Psoas muscle (tissue), 7 donors: ENCODE measurements at regions not wholly inside any gene's neighbourhood (a gene's known extent, or its start where the extent isn't known, plus 50 kb on each side); places are given as distances from the start of the nearest gene placed in this dataset.

Source experiments
- ATAC-seq, 4 donors: fragments of 200-7000 bp; cut with Tn5 transposase; one replicate each; pipeline ENCODE4 v1.9.1; 2020; ENCODE audit warnings: moderate library complexity in 3 of 4, mild to moderate bottlenecking in 2 of 4
- DNase-seq, 2 donors: peaks; one replicate each; pipeline ENCODE4 v3.0.0-alpha.2; 2020
- H3K27ac ChIP-seq: fragments of 200-600 bp; one replicate; pipeline ENCODE4 v1.8.0; 2022
- H3K27me3 ChIP-seq, 3 donors: fragments of 200-600 bp in 1 of 3; one replicate each; pipeline versions ENCODE4 v1.6.1 to v1.8.0; 2013 to 2022; ENCODE audit warnings: low read length in 2 of 3, mild to moderate bottlenecking in 2 of 3, moderate library complexity in 1 of 3; ENCODE audit not compliant: insufficient read depth in 3 of 3
- H3K36me3 ChIP-seq, 2 donors: fragments of 200-600 bp in 1 of 2; one replicate each; pipeline versions ENCODE4 v1.6.1 to v1.8.0; 2013 to 2022; ENCODE audit warnings: low read depth in 1 of 2, mild to moderate bottlenecking in 1 of 2, moderate library complexity in 1 of 2; ENCODE audit not compliant: insufficient read depth in 1 of 2
- H3K4me1 ChIP-seq: fragments of 200-600 bp; one replicate; pipeline ENCODE4 v1.8.0; 2022
- H3K4me3 ChIP-seq: fragments of 200-600 bp; one replicate; pipeline ENCODE4 v1.8.0; 2022; ENCODE audit warnings: mild to moderate bottlenecking
- H3K9me3 ChIP-seq: fragments of 200-600 bp; one replicate; pipeline ENCODE4 v1.8.0; 2022
- WGBS, 3 donors: extraction: QIAGEN DNeasy Blood & Tissue Kit; methylation state at CpG; one replicate each; pipeline versions ENCODE4 v1.1.6 to v1.1.7; 2013; 5-methylcytosine and 5-hydroxymethylcytosine counted together
- intact Hi-C, 2 donors: fragments of 100-400 bp; cut with DNase I; formaldehyde crosslinking; loops; one replicate each; pipeline versions ENCODE4 v1.11.0 to v1.14.2; 2022
- TF ChIP-seq, protein P1 (sequence below): fragments of 200-600 bp; IDR thresholded peaks from one replicate; pipeline ENCODE4 v1.8.0; 2022; ENCODE audit warnings: antibody characterized with exemption
- donor health status: healthy with polysubstance abuse.
- donor health status: DM: no; HTN: no; CAD: no; lungs with moderate emphysema.
- donor health status: Bipolar disorder and iron deficiency.
- donor health status: healthy.
- donor health status: DM: yes; HTN: yes; CAD: no.
- donor health status: DM: no; HTN: no; CAD: no.
- donor health status: DM: yes; HTN: yes; CAD: no.

DNA sequence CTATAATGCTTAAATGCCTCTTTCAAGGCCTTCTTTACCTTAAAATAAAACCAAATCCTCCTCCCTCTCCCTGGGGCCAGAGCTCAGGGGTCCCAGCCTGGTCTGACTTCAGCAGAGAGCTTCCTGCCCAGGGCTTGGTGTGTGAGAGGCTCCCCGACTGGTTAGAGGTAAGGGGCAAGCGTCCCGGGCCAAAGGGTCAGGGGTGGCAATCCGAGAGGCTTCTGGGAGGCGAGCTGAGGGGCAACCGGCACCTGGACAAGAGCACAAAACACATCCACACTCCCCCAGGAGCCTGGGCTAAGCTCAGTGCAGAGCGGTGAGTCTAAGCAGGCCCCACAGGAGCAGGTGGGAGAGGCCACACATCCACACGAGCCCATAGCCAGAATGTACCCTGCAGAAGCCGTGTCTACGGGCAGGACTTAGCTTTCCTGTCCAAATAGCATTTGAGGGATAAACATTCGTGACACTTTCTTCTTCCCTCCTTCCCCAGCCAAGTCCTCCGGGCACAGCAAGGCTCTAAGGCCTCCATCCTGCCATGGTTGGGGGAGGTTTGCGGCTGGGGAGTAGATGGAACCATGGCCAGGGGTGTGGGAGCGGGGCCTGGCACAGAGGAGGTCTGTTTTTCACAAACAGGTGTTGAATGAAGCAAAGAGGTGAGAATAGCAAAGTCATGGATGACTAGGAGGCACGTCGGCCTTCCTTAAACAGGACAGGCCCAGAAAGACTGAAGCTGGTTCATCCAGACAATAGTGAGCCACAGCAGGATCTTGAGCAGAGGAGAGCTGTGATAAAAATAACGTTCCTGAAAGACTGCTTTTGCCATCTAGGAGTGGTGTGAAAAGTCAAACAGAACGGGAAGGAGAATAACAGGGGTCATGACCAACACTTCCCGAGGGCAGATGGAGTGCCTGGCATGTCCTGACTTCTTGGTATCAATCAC, 98.7 kb upstream of the IQSEC1 start:
- no peak overlapping the region for H3K4me3 ChIP-seq
- H3K9me3 ChIP-seq: no peaks in the 10 kb centered on the region
- 87 to 90% (median 88%) methylated on average over 19 of the region's 19 CpGs for WGBS, 3 donors
- no peak for ATAC-seq
- H3K27me3 ChIP-seq: no peaks in the 10 kb centered on the region
- DNase-seq: no peak
- H3K36me3 ChIP-seq: no peaks in the 10 kb centered on the region
- intact Hi-C loops: no loop called here
- H3K27ac ChIP-seq: no peak overlapping the region
- no peaks in the 10 kb centered on the region for H3K4me1 ChIP-seq
- TF ChIP-seq, protein P1, sequence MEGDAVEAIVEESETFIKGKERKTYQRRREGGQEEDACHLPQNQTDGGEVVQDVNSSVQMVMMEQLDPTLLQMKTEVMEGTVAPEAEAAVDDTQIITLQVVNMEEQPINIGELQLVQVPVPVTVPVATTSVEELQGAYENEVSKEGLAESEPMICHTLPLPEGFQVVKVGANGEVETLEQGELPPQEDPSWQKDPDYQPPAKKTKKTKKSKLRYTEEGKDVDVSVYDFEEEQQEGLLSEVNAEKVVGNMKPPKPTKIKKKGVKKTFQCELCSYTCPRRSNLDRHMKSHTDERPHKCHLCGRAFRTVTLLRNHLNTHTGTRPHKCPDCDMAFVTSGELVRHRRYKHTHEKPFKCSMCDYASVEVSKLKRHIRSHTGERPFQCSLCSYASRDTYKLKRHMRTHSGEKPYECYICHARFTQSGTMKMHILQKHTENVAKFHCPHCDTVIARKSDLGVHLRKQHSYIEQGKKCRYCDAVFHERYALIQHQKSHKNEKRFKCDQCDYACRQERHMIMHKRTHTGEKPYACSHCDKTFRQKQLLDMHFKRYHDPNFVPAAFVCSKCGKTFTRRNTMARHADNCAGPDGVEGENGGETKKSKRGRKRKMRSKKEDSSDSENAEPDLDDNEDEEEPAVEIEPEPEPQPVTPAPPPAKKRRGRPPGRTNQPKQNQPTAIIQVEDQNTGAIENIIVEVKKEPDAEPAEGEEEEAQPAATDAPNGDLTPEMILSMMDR: no peak

- H3K4me1 ChIP-seq: no peaks in the 10 kb centered on the region
- H3K36me3 ChIP-seq: no peaks in the 10 kb centered on the region
- no peaks in the 10 kb centered on the region for H3K9me3 ChIP-seq
- WGBS, 3 donors: 82 to 89% (median 84%) methylated on average over 7 of the region's 7 CpGs
- DNase-seq: no peak
- TF ChIP-seq, protein P1: no peak
- H3K27ac ChIP-seq: no peak overlapping the region
- no peak overlapping the region for H3K4me3 ChIP-seq
- intact Hi-C loops: no loop called here
- ATAC-seq: no peak
- H3K27me3 ChIP-seq: no peaks in the 10 kb centered on the region
These were observed 97.1 kb upstream of the IQSEC1 start for GRCh38 chr3:13170317-13170716.

DNA sequence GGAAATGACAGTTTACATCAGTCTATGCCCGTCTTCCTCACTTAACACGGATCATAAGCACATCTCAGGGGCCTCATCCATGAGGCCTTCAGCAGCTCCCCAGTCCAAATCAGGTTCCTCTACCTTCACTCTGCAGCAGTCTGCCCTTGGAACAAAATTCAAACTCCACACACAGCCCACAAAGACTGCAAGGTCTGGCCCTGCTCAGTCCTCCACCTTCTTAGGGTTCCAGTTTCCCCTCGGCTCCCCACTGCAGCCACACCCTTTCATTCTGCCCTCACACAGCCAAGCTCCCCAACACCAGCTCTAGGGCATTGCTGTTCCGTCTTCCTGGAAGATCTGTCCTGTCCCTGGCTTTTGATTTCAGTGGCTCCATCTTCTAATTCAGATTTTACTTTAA, 95.2 kb upstream of the IQSEC1 start:
- no peaks in the 10 kb centered on the region for H3K27me3 ChIP-seq
- 85 to 89% (median 88%) methylated on average over 4 of the region's 4 CpGs for WGBS, 3 donors
- no peak for DNase-seq

DNA sequence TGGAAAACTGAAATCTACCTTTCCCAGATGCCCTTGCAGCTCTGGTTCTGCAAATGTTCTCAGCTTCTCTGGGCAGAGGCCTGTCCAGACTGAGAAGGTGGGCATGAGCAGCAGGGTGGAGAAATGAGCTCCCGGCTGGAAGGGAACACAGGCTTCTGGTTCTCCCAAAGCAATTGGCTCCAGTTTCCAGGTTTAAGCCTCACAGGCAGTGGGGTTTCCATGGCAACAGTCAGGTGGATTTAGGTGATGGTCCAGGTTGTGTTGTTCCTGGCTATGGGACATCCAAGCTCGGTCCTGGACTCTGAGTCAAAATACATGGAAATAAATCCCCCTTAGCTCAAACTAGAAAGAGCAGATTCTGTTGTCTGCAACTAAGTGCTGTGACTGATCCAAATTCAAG, 94.6 kb upstream of the IQSEC1 start:
- DNase-seq (no peak), ATAC-seq (no peak)
- intact Hi-C loops: no loop called here
- Histone ChIP-seq H3K4me1 (no peaks in the 10 kb centered on the region), H3K9me3 (no peaks in the 10 kb centered on the region), H3K36me3 (no peaks in the 10 kb centered on the region), H3K27me3 (no peaks in the 10 kb centered on the region), H3K27ac (no peak overlapping the region), H3K4me3 (no peak overlapping the region)
- 85 to 86% (median 85%) methylated on average over 2 of the region's 2 CpGs for WGBS, 3 donors
- TF ChIP-seq, protein P1: no peak

More for the DNA sequence above, 95.2 kb upstream of the IQSEC1 start:
- Histone ChIP-seq H3K4me3 (no peak overlapping the region), H3K9me3 (no peaks in the 10 kb centered on the region), H3K4me1 (no peaks in the 10 kb centered on the region), H3K36me3 (no peaks in the 10 kb centered on the region), H3K27ac (no peak overlapping the region)
- ATAC-seq: no peak
- intact Hi-C loops: no loop called here
- TF ChIP-seq, protein P1: no peak
